Stomach (tissue), 8 donors: ENCODE measurements at regions not wholly inside any gene's neighbourhood (a gene's known extent, or its start where the extent isn't known, plus 50 kb on each side); places are given as distances from the start of the nearest gene placed in this dataset.

Experiments
- DNase-seq, 2 donors: peaks; one replicate each; pipeline versions ENCODE4 v3.0.0 to v3.0.0-alpha.2; 2013 to 2019
- H3K27ac ChIP-seq, 5 donors: fragments of 200-600 bp in 4 of 5; sonication (generic) in 4 of 5; one replicate each; pipeline ENCODE4 v1.5.1; 2013 to 2019; ENCODE audit warnings: mild to moderate bottlenecking in 1 of 5, moderate library complexity in 1 of 5
- H3K27me3 ChIP-seq, 3 donors: fragments of 200-600 bp; sonication (generic); one replicate each; pipeline ENCODE4 v1.5.1; 2017 to 2019; ENCODE audit warnings: mixed run types in 1 of 3
- H3K36me3 ChIP-seq, 4 donors: fragments of 200-600 bp; sonication (generic); 1 replicate in 3 of 4; 2 replicates in 1 of 4; pipeline ENCODE4 v1.5.1; 2016 to 2019
- H3K4me1 ChIP-seq, 4 donors: fragments of 200-600 bp; sonication (generic); one replicate each; pipeline ENCODE4 v1.5.1; 2016 to 2019
- H3K4me3 ChIP-seq, 4 donors: fragments of 200-600 bp; sonication (generic) in 3 of 4; one replicate each; pipeline ENCODE4 v1.5.1; 2016 to 2019; ENCODE audit warnings: mild to moderate bottlenecking in 1 of 4
- H3K9me3 ChIP-seq, 4 donors: fragments of 200-600 bp; sonication (generic); one replicate each; pipeline ENCODE4 v1.5.1; 2016 to 2019
- CTCF ChIP-seq, 7 experiments: fragments of 450-650 bp in 4 of 7; fragments of 200-600 bp in 3 of 7; sonication (generic) in 3 of 7; IDR thresholded peaks; one replicate each; pipeline ENCODE4 v1.5.1; 2016 to 2019; ENCODE audit warnings: antibody characterized with exemption in 7 of 7, control low read depth in 2 of 7, mild to moderate bottlenecking in 1 of 7
- EP300 ChIP-seq: sonication (generic); formaldehyde crosslinking; IDR thresholded peaks from one replicate; pipeline ENCODE4 v1.6.1; 2017; ENCODE audit warnings: antibody characterized with exemption
- POLR2A ChIP-seq, 4 donors: fragments of 450-650 bp; IDR thresholded peaks; one replicate each; pipeline ENCODE4 v1.6.1; 2016; ENCODE audit warnings: antibody characterized with exemption in 4 of 4, control low read depth in 2 of 4, mild to moderate bottlenecking in 1 of 4, moderate library complexity in 1 of 4
- POLR2AphosphoS5 ChIP-seq, 3 donors: sonication (generic); formaldehyde crosslinking; IDR thresholded peaks; one replicate each; pipeline ENCODE4 v1.6.1; 2016; ENCODE audit warnings: antibody characterized with exemption in 3 of 3
- WGBS, 5 donors: extraction: QIAGEN DNeasy Blood & Tissue Kit in 3 of 5; methylation state at CpG; one replicate each; pipeline versions ENCODE4 v1.1.5 to v1.1.7; 2013 to 2018; 5-methylcytosine and 5-hydroxymethylcytosine counted together
- intact Hi-C: fragments of 100-400 bp; cut with DNase I; formaldehyde crosslinking; loops from one replicate; pipeline ENCODE4 v1.15.1; 2023; ENCODE audit warnings: low total_unique reads
- donor health status: healthy with polysubstance abuse.
- donor health status: Bipolar disorder and iron deficiency.
- donor health status: healthy.

- intact Hi-C loops, result no loop called here
- no peaks in the 10 kb centered on the region for H3K36me3 ChIP-seq
- H3K27me3 ChIP-seq, result no peaks in the 10 kb centered on the region
- H3K9me3 ChIP-seq, result peaks cover 0 to 5% (median 2%) of the 10 kb centered on the region in 4 donors
- H3K27ac ChIP-seq, result no peak overlapping the region
- DNase-seq, result no peak
- H3K4me3 ChIP-seq, result no peak overlapping the region
- TF ChIP-seq EP300 (no peak), POLR2AphosphoS5 (IDR thresholded peaks at IDR 0.05) (no peak), CTCF (IDR thresholded peaks at IDR 0.05) (no peak), POLR2A (IDR thresholded peaks at IDR 0.05) (no peak)
- 36 to 67% (median 57%) methylated on average over 1 of the region's 1 CpG for WGBS, 5 donors
- H3K4me1 ChIP-seq, result no peaks in the 10 kb centered on the region
These were observed 56.1 kb upstream of the PRR23C start for GRCh38 chr3:139100821-139101220.

- H3K4me1 ChIP-seq, result no peaks in the 10 kb centered on the region
- H3K4me3 ChIP-seq, result no peak overlapping the region
These were observed 56.7 kb upstream of the PRR23C start for GRCh38 chr3:139101396-139101795.

GRCh38 chr3:139103484-139103883 lies 58.8 kb upstream of the PRR23C start:
- TF ChIP-seq EP300, result no peak
- H3K9me3 ChIP-seq, result peaks cover 0 to 5% (median 2%) of the 10 kb centered on the region in 4 donors
- H3K27ac ChIP-seq, result no peak overlapping the region
- H3K4me3 ChIP-seq, result no peak overlapping the region
- H3K4me1 ChIP-seq, result no peaks in the 10 kb centered on the region
- H3K27me3 ChIP-seq, result peaks cover 0 to 10% (median 0%) of the 10 kb centered on the region in 3 donors
- no peaks in the 10 kb centered on the region for H3K36me3 ChIP-seq
- WGBS, 5 donors, result 61 to 82% (median 70%) methylated on average over 4 of the region's 4 CpGs
- no peak for DNase-seq
- intact Hi-C loops, result no loop called here

More at GRCh38 chr3:139101396-139101795, 56.7 kb upstream of the PRR23C start:
- no peak for TF ChIP-seq EP300
- no peak for TF ChIP-seq CTCF (IDR thresholded peaks at IDR 0.05)
- no peak for TF ChIP-seq POLR2AphosphoS5 (IDR thresholded peaks at IDR 0.05)
- TF ChIP-seq POLR2A (IDR thresholded peaks at IDR 0.05), result no peak
- WGBS, 5 donors, result 44 to 82% (median 49%) methylated on average over 2 of the region's 2 CpGs
- Histone ChIP-seq H3K36me3 (no peaks in the 10 kb centered on the region), H3K27ac (no peak overlapping the region), H3K9me3 (peaks cover 0 to 5% (median 2%) of the 10 kb centered on the region in 4 donors), H3K27me3 (peaks cover 0 to 1% (median 0%) of the 10 kb centered on the region in 3 donors)
- DNase-seq, result no peak
- intact Hi-C loops, result no loop called here

GRCh38 chr3:139104062-139104461 lies 59.4 kb upstream of the PRR23C start:
- intact Hi-C loops, result no loop called here

More at GRCh38 chr3:139104062-139104461, 59.4 kb upstream of the PRR23C start:
- Histone ChIP-seq H3K4me1 (no peaks in the 10 kb centered on the region), H3K4me3 (no peak overlapping the region), H3K9me3 (no peaks in the 10 kb centered on the region), H3K27me3 (peaks cover 0 to 10% (median 0%) of the 10 kb centered on the region in 3 donors), H3K27ac (no peak overlapping the region), H3K36me3 (no peaks in the 10 kb centered on the region)
- DNase-seq, result no peak
- WGBS, 5 donors, result 64 to 82% (median 76%) methylated on average over 5 of the region's 5 CpGs
- TF ChIP-seq CTCF (IDR thresholded peaks at IDR 0.05), result no peak
- no peak for TF ChIP-seq POLR2A (IDR thresholded peaks at IDR 0.05)
